Erythroblast (primary cell): ENCODE measurements at regions not wholly inside any gene's neighbourhood (a gene's known extent, or its start where the extent isn't known, plus 50 kb on each side); places are given as distances from the start of the nearest gene placed in this dataset.

Experiments
- GATA1 ChIP-seq: IDR thresholded peaks from 2 replicates; pipeline ENCODE4 v1.6.1; 2011; ENCODE audit warnings: low read depth, mild to moderate bottlenecking, control low read depth, low read length, moderate library complexity
- POLR2A ChIP-seq: IDR thresholded peaks from 2 replicates; pipeline ENCODE4 v1.6.1; 2011; ENCODE audit warnings: mild to moderate bottlenecking, low read length

DNA sequence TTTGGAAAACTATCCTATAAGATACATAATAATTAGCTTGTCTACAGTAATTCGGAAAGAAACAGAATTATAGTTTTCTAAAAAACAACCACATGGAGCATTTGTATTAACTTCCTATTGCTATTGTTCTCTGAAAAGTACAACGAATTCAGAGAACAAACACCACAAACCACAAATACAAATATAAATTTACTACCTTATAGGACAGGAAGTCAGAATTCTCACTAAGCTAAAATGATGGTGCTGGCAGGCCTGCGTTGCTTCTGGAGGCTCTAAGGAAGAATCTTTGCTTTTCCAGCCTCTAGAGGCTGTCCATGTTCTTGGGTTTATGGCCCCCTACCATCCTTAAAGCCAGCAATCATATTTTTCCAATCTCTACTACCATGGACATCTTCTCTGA, 173.6 kb upstream of the TCF21 start:
- TF ChIP-seq POLR2A (no peak), GATA1 (no peak)
